H9 (cell line): ENCODE measurements at regions not wholly inside any gene's neighbourhood (a gene's known extent, or its start where the extent isn't known, plus 50 kb on each side); places are given as distances from the start of the nearest gene placed in this dataset.

Source experiments
- DNase-seq: peaks from one replicate; pipeline ENCODE4 v3.0.0-alpha.2; 2017
- H2AFZ ChIP-seq: one replicate; pipeline ENCODE4 v1.6.1; 2013; ENCODE audit warnings: mild to moderate bottlenecking, low read length, control low read depth, moderate library complexity
- H2AK5ac ChIP-seq: 2 replicates; pipeline ENCODE4 v1.6.1; 2013; ENCODE audit warnings: low read length, control low read depth, mixed read lengths; ENCODE audit not compliant: insufficient read length
- H2BK120ac ChIP-seq: one replicate; pipeline ENCODE4 v1.6.1; 2013; ENCODE audit warnings: low read depth, mild to moderate bottlenecking, low read length, control low read depth, inconsistent platforms; ENCODE audit not compliant: poor library complexity, severe bottlenecking
- H2BK12ac ChIP-seq: 2 replicates; pipeline ENCODE4 v1.6.1; 2013; ENCODE audit warnings: low read length, control low read depth, mixed read lengths, low read depth; ENCODE audit not compliant: insufficient read length
- H2BK15ac ChIP-seq: 2 replicates; pipeline ENCODE4 v1.6.1; 2013; ENCODE audit warnings: low read depth, low read length, control low read depth
- H2BK20ac ChIP-seq: one replicate; pipeline ENCODE4 v1.6.1; 2013; ENCODE audit warnings: low read depth, mild to moderate bottlenecking, low read length, control low read depth, inconsistent platforms; ENCODE audit not compliant: poor library complexity, severe bottlenecking
- H2BK5ac ChIP-seq: 2 replicates; pipeline ENCODE4 v1.6.1; 2013; ENCODE audit warnings: low read length, control low read depth, mixed read lengths; ENCODE audit not compliant: insufficient read length
- H3K14ac ChIP-seq: 2 replicates; pipeline ENCODE4 v1.6.1; 2013; ENCODE audit warnings: low read length, control low read depth; ENCODE audit not compliant: insufficient read depth
- H3K18ac ChIP-seq: 2 replicates; pipeline ENCODE4 v1.6.1; 2013; ENCODE audit warnings: low read depth, mild to moderate bottlenecking, mixed read lengths, low read length, control low read depth; ENCODE audit not compliant: insufficient read length
- H3K23ac ChIP-seq: 2 replicates; pipeline ENCODE4 v1.6.1; 2013; ENCODE audit warnings: low read length, control low read depth, mixed read lengths, low read depth; ENCODE audit not compliant: insufficient read length
- H3K23me2 ChIP-seq: 2 replicates; pipeline ENCODE4 v1.6.1; 2013; ENCODE audit warnings: low read depth, mild to moderate bottlenecking, mixed read lengths, low read length, control low read depth; ENCODE audit not compliant: insufficient read length, poor library complexity, severe bottlenecking
- H3K27ac ChIP-seq: 2 replicates; pipeline ENCODE4 v1.5.1; 2013; ENCODE audit warnings: low read length, control low read depth, mixed read lengths, low read depth; ENCODE audit not compliant: insufficient read length
- H3K27me3 ChIP-seq: 2 replicates; pipeline ENCODE4 v1.6.1; 2013; ENCODE audit warnings: low read length, control low read depth, inconsistent platforms; ENCODE audit not compliant: insufficient read depth
- H3K4ac ChIP-seq: 2 replicates; pipeline ENCODE4 v1.6.1; 2013; ENCODE audit warnings: low read depth, mild to moderate bottlenecking, control low read depth, inconsistent platforms, low read length, moderate library complexity
- H3K4me1 ChIP-seq: 2 replicates; pipeline ENCODE4 v1.6.1; 2013; ENCODE audit warnings: low read length, control low read depth, inconsistent platforms; ENCODE audit not compliant: insufficient read depth
- H3K4me2 ChIP-seq: 2 replicates; pipeline ENCODE4 v1.6.1; 2013; ENCODE audit warnings: low read length, control low read depth, mixed read lengths; ENCODE audit not compliant: insufficient read length, insufficient read depth
- H3K56ac ChIP-seq: 2 replicates; pipeline ENCODE4 v1.6.1; 2013; ENCODE audit warnings: low read depth, mild to moderate bottlenecking, mixed read lengths, low read length, control low read depth; ENCODE audit not compliant: insufficient read length
- H3K79me1 ChIP-seq: 2 replicates; pipeline ENCODE4 v1.6.1; 2013; ENCODE audit warnings: low read depth, mild to moderate bottlenecking, moderate library complexity, low read length, control low read depth, inconsistent platforms; ENCODE audit not compliant: insufficient read depth, poor library complexity, severe bottlenecking
- H3K79me2 ChIP-seq: 2 replicates; pipeline ENCODE4 v1.6.1; 2013; ENCODE audit warnings: low read length, control low read depth, inconsistent platforms; ENCODE audit not compliant: insufficient read depth
- H3K9ac ChIP-seq: 2 replicates; pipeline ENCODE4 v1.6.1; 2013; ENCODE audit warnings: low read length, control low read depth, mixed read lengths; ENCODE audit not compliant: insufficient read length; ENCODE audit errors: extremely low read depth
- H3K9me3 ChIP-seq: one replicate; pipeline ENCODE4 v1.6.1; 2013; ENCODE audit warnings: low read depth, low read length, inconsistent platforms; ENCODE audit not compliant: control insufficient read depth
- H3T11ph ChIP-seq: one replicate; pipeline ENCODE4 v1.6.1; 2013; ENCODE audit warnings: mild to moderate bottlenecking, low read length, control low read depth, inconsistent platforms
- H4K20me1 ChIP-seq: one replicate; pipeline ENCODE4 v1.6.1; 2013; ENCODE audit not compliant: control insufficient read depth, insufficient read length, insufficient read depth
- H4K5ac ChIP-seq: 2 replicates; pipeline ENCODE4 v1.6.1; 2013; ENCODE audit warnings: low read depth, mild to moderate bottlenecking, mixed read lengths, low read length, control low read depth; ENCODE audit not compliant: insufficient read length
- H4K8ac ChIP-seq: replicated peaks from 2 replicates; pipeline ENCODE4 v1.6.1; 2013; ENCODE audit warnings: low read length, control low read depth, mixed read lengths, low read depth; ENCODE audit not compliant: insufficient read length
- H4K91ac ChIP-seq: 2 replicates; pipeline ENCODE4 v1.6.1; 2013; ENCODE audit warnings: low read depth, mild to moderate bottlenecking, moderate library complexity, mixed read lengths, low read length, control low read depth; ENCODE audit not compliant: insufficient read length
- H3K27ac Mint-ChIP-seq, 3 experiments: 2 replicates in 2 of 3; 3 replicates in 1 of 3; pipeline ENCODE4 v1.8.0; 2020 to 2021; ENCODE audit warnings: mixed read lengths in 3 of 3, mild to moderate bottlenecking in 1 of 3, moderate library complexity in 1 of 3
- H3K27me3 Mint-ChIP-seq: 2 replicates; pipeline ENCODE4 v1.8.0; 2021; ENCODE audit warnings: low read depth, mild to moderate bottlenecking, moderate library complexity, mixed read lengths
- H3K36me3 Mint-ChIP-seq, 3 experiments: 2 replicates in 2 of 3; 3 replicates in 1 of 3; pipeline ENCODE4 v1.8.0; 2020 to 2021; ENCODE audit warnings: low read depth in 3 of 3, mixed read lengths in 3 of 3; ENCODE audit not compliant: insufficient read depth in 1 of 3
- H3K4me1 Mint-ChIP-seq, 2 experiments: 2 replicates each; pipeline ENCODE4 v1.8.0; 2020; ENCODE audit warnings: mixed read lengths in 2 of 2
- H3K4me3 Mint-ChIP-seq, 2 experiments: 2 replicates in 1 of 2; 3 replicates in 1 of 2; pipeline ENCODE4 v1.8.0; 2020 to 2021; ENCODE audit warnings: mild to moderate bottlenecking in 2 of 2, mixed read lengths in 2 of 2, moderate library complexity in 1 of 2
- H3K9me3 Mint-ChIP-seq, 2 experiments: 2 replicates in 1 of 2; 3 replicates in 1 of 2; pipeline ENCODE4 v1.8.0; 2020; ENCODE audit warnings: mild to moderate bottlenecking in 2 of 2, mixed read lengths in 2 of 2, moderate library complexity in 1 of 2
- WGBS: extraction: QIAGEN DNeasy Blood & Tissue Kit; methylation state at CpG from one replicate; pipeline ENCODE4 v1.1.7; 2013; ENCODE audit warnings: missing lambda C conversion rate, low lambda C conversion rate, mixed read lengths; ENCODE audit not compliant: insufficient read length; ENCODE audit errors: extremely low coverage; 5-methylcytosine and 5-hydroxymethylcytosine counted together
- TF ChIP-seq, protein P1 (sequence below): fragments of 200-600 bp; sonication (generic); conservative IDR thresholded peaks from 3 replicates; pipeline ENCODE4 v1.8.0; 2021; ENCODE audit warnings: antibody characterized with exemption, mild to moderate bottlenecking

DNA sequence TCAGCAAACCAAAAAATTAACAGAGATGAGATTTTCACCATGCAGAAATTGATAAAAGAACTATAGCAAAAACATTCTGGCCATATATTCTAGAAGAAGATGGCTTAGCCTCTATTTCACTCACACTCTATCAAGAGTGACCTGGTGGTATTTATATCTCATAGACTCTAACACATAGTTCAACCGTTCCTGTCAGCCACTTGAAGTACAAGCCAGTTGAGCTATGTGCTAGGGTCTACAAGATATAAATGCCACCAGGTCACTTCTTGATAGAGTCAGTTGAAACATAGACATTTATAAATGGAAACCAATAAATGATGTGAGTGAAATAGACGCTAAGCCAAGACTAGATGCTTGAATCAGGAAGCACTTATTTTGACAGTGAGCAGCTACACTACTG lies 836.7 kb upstream of the EPHA5 start:
- H2AFZ ChIP-seq, result no peak overlapping the region
- TF ChIP-seq, protein P1, sequence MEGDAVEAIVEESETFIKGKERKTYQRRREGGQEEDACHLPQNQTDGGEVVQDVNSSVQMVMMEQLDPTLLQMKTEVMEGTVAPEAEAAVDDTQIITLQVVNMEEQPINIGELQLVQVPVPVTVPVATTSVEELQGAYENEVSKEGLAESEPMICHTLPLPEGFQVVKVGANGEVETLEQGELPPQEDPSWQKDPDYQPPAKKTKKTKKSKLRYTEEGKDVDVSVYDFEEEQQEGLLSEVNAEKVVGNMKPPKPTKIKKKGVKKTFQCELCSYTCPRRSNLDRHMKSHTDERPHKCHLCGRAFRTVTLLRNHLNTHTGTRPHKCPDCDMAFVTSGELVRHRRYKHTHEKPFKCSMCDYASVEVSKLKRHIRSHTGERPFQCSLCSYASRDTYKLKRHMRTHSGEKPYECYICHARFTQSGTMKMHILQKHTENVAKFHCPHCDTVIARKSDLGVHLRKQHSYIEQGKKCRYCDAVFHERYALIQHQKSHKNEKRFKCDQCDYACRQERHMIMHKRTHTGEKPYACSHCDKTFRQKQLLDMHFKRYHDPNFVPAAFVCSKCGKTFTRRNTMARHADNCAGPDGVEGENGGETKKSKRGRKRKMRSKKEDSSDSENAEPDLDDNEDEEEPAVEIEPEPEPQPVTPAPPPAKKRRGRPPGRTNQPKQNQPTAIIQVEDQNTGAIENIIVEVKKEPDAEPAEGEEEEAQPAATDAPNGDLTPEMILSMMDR, result no peak
- H3K4me2 ChIP-seq, result no peak overlapping the region
- H2AK5ac ChIP-seq, result no peak overlapping the region
- H3K23ac ChIP-seq, result no peak overlapping the region
- H3K9ac ChIP-seq, result no peak overlapping the region
- no peaks in the 10 kb centered on the region for H3K27me3 ChIP-seq
- no peak overlapping the region for H4K91ac ChIP-seq
- no peak overlapping the region for H3T11ph ChIP-seq
- H3K23me2 ChIP-seq, result no peaks in the 10 kb centered on the region
- no peak overlapping the region for H3K27ac ChIP-seq
- H3K56ac ChIP-seq, result no peak overlapping the region
- H3K9me3 ChIP-seq, result no peaks in the 10 kb centered on the region
- Mint-ChIP-seq H3K36me3 (0 out of 7 replicates have a peak, but pooled peaks cover 0 to 5% (median 0%) of the 10 kb centered on the region in 3 experiments), H3K27ac (no peak overlapping the region), H3K4me3 (no peak overlapping the region), H3K4me1 (no peaks in the 10 kb centered on the region), H3K27me3 (no peaks in the 10 kb centered on the region; the same call in none of the 2 replicates), H3K9me3 (peaks cover 2 to 6% of the 10 kb centered on the region in 2 experiments; a peak in 2 of 5 replicates)
- no peak overlapping the region for H4K8ac ChIP-seq
- no peaks in the 10 kb centered on the region for H3K79me2 ChIP-seq
- H2BK5ac ChIP-seq, result no peak overlapping the region
- DNase-seq, result no peak
- H2BK12ac ChIP-seq, result no peak overlapping the region
- WGBS, result no CpG with 5 or more reads among the region's 2 CpGs
- no peaks in the 10 kb centered on the region for H3K4me1 ChIP-seq
- H2BK15ac ChIP-seq, result no peak overlapping the region
- no peak overlapping the region for H4K5ac ChIP-seq
- no peak overlapping the region for H2BK20ac ChIP-seq
- H4K20me1 ChIP-seq, result no peaks in the 10 kb centered on the region
- H3K18ac ChIP-seq, result no peak overlapping the region
- no peak overlapping the region for H3K14ac ChIP-seq
- H2BK120ac ChIP-seq, result no peak overlapping the region
- H3K4ac ChIP-seq, result no peak overlapping the region
- H3K79me1 ChIP-seq, result no peaks in the 10 kb centered on the region
